IgD-negative memory B cell (primary cell): ENCODE measurements at regions not wholly inside any gene's neighbourhood (a gene's known extent, or its start where the extent isn't known, plus 50 kb on each side); places are given as distances from the start of the nearest gene placed in this dataset.
A peak's percentile ranks its signal among the peaks of the same experiment; 100 is the strongest.

ENCODE experiments used
- H3K27ac Mint-ChIP-seq, 3 donors: one replicate each; pipeline ENCODE4 v1.8.0; 2020 to 2022; ENCODE audit warnings: mild to moderate bottlenecking in 3 of 3, mixed read lengths in 3 of 3, moderate library complexity in 1 of 3
- H3K27me3 Mint-ChIP-seq: one replicate; pipeline ENCODE4 v1.8.0; 2021; ENCODE audit warnings: mixed read lengths
- H3K36me3 Mint-ChIP-seq: one replicate; pipeline ENCODE4 v1.8.0; 2020; ENCODE audit warnings: mild to moderate bottlenecking, mixed read lengths
- H3K4me1 Mint-ChIP-seq, 3 donors: one replicate each; pipeline ENCODE4 v1.8.0; 2020 to 2022; ENCODE audit warnings: mixed read lengths in 3 of 3, mild to moderate bottlenecking in 1 of 3
- H3K4me3 Mint-ChIP-seq, 4 donors: one replicate each; pipeline ENCODE4 v1.8.0; 2020 to 2022; ENCODE audit warnings: mild to moderate bottlenecking in 4 of 4, mixed read lengths in 4 of 4, moderate library complexity in 3 of 4
- H3K9me3 Mint-ChIP-seq, 3 donors: one replicate each; pipeline ENCODE4 v1.8.0; 2020 to 2021; ENCODE audit warnings: mixed read lengths in 3 of 3, mild to moderate bottlenecking in 1 of 3

DNA sequence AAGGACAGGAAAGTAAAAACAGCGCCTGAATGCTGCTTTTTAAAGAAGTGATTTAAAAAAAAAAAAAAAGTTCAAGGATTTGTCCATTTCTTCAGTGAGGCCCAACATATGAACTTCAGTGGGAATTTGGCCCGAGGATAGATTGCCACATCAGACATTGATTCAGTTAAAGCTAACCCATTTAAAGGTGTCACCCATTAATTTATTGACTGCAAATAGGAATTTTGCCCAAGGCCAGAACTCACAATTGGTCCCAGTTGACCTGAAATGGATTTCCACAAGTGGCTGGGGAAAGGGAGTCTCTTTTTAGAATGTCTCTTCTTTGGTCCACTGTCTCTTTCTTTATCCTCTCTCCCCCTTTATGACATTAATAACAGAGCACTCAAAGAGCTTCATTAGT, 86.5 kb upstream of the RPL34 start:
- Mint-ChIP-seq H3K27ac (no peak overlapping the region), H3K27me3 (peaks cover 9% of the 10 kb centered on the region), H3K4me1 (no peaks in the 10 kb centered on the region), H3K9me3 (no peaks in the 10 kb centered on the region), H3K4me3 (no peak overlapping the region), H3K36me3 (no peaks in the 10 kb centered on the region)

DNA sequence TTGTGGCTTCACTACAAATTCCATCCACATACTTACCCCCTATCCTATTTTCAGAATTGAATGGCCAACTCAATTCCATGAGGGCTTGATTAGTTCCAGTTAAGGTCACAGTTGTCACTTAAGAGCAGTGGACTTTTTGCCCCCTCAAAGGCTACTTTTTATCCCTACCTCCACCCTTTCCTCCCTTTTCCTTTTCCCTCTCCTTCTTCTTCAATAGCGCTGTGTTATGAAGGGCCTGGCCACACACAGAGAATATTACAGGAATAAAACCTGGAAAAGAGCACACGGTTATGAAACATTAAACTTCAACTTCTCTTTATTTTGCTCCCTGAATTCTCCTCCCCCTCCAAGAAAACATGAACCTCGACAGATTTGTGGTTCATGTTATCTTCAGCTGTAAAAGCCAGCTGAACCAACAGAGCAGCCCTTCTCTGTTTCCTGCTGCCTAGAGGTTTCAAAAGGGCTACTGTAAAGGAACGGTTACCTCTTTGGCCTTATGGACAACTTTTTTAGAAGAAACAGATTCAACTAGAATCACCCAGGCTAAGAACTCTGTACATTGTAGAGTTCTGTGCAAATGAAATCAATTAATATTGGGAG, 87.0 kb upstream of the RPL34 start:
- Mint-ChIP-seq H3K27ac (no peak overlapping the region), H3K4me3 (no peak overlapping the region), H3K36me3 (no peaks in the 10 kb centered on the region), H3K4me1 (peaks cover under 1 to 1% (median under 1%) of the 10 kb centered on the region in 3 donors), H3K27me3 (peaks cover 10% of the 10 kb centered on the region), H3K9me3 (no peaks in the 10 kb centered on the region)

DNA sequence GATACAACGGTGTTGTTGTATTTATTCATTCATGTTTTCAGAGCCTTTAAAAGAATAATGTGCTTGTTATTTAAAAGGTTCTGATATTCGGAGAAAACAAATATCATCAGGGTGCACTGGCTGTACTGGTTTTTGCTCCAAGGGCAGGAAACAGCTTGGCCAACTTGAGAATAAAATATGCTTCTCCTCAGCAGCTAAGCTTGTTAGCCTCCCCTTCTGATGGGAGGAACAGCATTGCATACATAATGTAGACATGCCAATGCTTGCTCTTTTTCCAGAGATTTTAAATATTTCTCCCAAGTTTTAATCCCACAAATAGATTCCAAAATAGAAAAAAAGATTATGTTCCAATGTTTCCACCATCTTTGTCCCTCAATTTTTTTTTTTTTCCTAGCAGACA, 87.6 kb upstream of the RPL34 start:
- Mint-ChIP-seq H3K9me3 (no peaks in the 10 kb centered on the region), H3K4me3 (no peak overlapping the region), H3K4me1 (peaks cover 3 to 8% (median 5%) of the 10 kb centered on the region in 3 donors), H3K27me3 (peaks cover 15% of the 10 kb centered on the region), H3K36me3 (no peaks in the 10 kb centered on the region), H3K27ac (no peak overlapping the region)

DNA sequence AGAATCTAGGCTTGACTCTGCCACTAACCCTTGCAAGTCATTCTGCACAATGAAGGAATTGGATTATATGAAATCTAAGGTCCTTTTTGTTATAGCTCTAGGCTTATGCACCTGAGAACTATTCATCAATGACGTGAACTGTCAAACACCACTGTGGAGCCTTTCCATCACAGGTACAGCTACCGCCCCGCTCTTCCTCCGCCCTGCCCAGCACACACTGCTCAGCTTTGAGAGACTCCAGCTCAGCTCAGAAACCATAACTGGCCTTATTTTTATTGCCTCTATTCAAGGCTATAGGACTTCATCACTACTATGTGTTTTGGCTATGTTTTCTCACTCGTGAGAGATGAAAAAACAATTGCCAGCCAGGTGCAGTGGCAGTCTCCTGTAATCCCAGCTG, 88.2 kb upstream of the RPL34 start:
- H3K27ac Mint-ChIP-seq = no peak overlapping the region
- no peak overlapping the region for H3K4me3 Mint-ChIP-seq
- H3K9me3 Mint-ChIP-seq = peaks cover 0 to 2% (median 0%) of the 10 kb centered on the region in 3 donors
- peaks cover 3 to 10% (median 5%) of the 10 kb centered on the region in 3 donors for H3K4me1 Mint-ChIP-seq
- H3K36me3 Mint-ChIP-seq = no peaks in the 10 kb centered on the region
- H3K27me3 Mint-ChIP-seq = peaks cover 15% of the 10 kb centered on the region

DNA sequence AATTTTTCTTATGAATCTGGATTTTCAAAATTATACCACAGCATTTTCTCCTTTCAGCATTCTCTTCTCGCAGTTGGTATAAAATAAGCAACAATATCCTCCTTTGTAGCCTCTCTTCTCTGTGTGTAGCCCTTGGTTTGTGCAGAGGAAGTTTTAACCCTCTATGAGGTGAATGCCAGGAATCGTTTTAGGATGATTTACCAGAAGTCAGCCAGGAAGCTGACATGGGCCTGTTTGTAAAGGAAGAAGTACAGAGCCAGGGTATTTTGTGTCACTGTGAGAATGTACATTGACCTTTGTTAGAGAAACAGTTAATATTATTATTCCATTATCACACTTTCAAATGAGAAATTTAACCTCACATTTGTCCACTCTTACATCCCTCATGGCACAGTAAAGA, 88.9 kb upstream of the RPL34 start:
- peaks cover 0 to 2% (median 0%) of the 10 kb centered on the region in 3 donors for H3K9me3 Mint-ChIP-seq
- H3K27ac Mint-ChIP-seq = no peak overlapping the region
- H3K27me3 Mint-ChIP-seq = peaks cover 15% of the 10 kb centered on the region
- H3K36me3 Mint-ChIP-seq = no peaks in the 10 kb centered on the region
- H3K4me1 Mint-ChIP-seq = peaks cover 3 to 10% (median 5%) of the 10 kb centered on the region in 3 donors
- H3K4me3 Mint-ChIP-seq = peak overlapping the region in 1 of 4 donors; percentile 34

DNA sequence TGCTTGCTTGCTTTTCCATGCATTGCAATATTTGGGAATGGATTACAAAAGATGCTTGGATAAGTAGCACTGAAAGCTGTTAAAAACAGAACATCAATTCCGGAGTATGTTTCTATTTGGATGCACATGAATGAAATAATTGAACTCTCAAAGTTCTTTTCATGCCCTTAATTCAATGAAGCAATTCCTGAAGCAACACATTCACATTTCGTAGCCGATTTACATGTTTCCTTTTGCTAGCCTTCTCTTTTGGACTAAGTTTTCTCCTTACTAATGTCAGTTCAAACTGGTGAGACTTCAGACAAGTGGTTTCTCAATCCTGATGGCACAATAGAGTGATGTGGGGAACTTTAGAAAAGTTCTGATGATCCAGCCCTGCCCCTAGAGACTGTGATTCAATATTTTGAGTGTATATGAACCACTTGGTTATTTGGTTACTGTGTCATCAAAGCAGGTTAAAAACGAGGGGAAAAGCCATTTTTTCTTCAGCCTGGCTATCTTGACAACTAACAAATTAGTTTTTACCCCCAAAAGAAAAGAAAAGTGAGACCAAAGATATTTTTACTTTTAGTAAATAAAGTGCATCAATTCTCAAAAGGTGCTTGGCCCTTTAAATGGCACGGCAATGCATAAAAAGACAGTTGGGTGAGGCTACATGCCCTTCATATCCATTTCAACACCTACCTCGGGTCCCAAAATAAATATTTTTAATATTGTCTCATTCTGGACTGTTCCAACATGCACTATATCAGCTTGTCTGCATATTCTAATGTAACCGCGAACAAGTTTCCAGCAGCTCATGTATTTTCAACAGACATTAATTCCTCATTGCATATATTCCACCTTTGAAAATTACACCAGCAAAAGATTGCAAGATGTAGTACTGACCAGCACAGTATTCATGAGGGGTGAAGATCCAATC, 90.1 kb upstream of the RPL34 start:
- peaks cover 3 to 10% (median 5%) of the 10 kb centered on the region in 3 donors for H3K4me1 Mint-ChIP-seq

DNA sequence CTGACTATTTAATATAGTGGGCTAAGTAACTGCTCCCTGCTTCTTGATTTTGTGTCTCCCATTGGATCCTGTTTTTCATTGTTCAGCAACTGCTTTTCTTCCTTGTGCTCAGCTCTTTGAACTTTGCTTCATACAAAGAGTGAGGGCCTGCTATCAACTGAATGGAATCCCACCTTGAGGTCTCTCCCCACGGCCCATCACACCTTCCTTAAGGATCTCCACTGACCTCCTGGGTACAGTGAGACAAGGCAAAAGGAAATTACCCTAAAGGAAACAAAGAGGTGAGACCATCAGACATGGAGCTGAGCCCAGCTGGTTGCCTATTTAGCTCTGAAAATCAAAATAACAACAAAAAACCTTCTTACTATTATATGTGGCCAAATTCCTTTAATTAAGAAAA, 91.3 kb upstream of the RPL34 start:
- H3K27ac Mint-ChIP-seq = no peak overlapping the region
- H3K27me3 Mint-ChIP-seq = peaks cover 15% of the 10 kb centered on the region
- H3K36me3 Mint-ChIP-seq = peaks cover 4% of the 10 kb centered on the region
- H3K4me3 Mint-ChIP-seq = no peak overlapping the region
- peaks cover 3 to 10% (median 5%) of the 10 kb centered on the region in 3 donors for H3K4me1 Mint-ChIP-seq
- peaks cover 0 to 4% (median 0%) of the 10 kb centered on the region in 3 donors for H3K9me3 Mint-ChIP-seq

More for the DNA sequence above, 90.1 kb upstream of the RPL34 start:
- Mint-ChIP-seq H3K9me3 (peaks cover 0 to 4% (median 0%) of the 10 kb centered on the region in 3 donors), H3K27ac (no peak overlapping the region), H3K27me3 (peaks cover 13% of the 10 kb centered on the region), H3K36me3 (peaks cover 2% of the 10 kb centered on the region), H3K4me3 (no peak overlapping the region)

DNA sequence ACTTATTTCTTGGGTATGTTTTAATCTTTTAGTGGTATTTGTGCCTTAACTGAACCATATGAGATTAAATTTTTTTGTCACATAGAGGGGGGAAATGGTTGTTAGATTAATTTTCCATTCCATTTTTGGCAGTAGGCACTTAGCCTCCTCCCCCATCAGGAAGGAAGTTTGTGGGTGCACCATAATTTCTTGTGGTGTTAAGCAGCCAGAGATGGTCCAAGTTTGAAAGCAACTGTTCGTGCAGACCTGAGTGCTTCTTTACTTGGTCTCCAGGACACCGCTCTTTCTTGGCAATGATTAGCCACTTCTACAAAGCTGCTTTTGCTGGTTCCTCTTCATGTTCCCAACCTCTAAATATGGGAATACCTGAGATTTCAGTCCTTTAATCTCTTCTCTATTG, 92.7 kb upstream of the RPL34 start:
- no peak overlapping the region for H3K4me3 Mint-ChIP-seq
- peaks cover 4% of the 10 kb centered on the region for H3K36me3 Mint-ChIP-seq
- peaks cover 0 to 4% (median 0%) of the 10 kb centered on the region in 3 donors for H3K9me3 Mint-ChIP-seq
- peaks cover 3 to 10% (median 5%) of the 10 kb centered on the region in 3 donors for H3K4me1 Mint-ChIP-seq
- no peak overlapping the region for H3K27ac Mint-ChIP-seq
- H3K27me3 Mint-ChIP-seq = peaks cover 11% of the 10 kb centered on the region

DNA sequence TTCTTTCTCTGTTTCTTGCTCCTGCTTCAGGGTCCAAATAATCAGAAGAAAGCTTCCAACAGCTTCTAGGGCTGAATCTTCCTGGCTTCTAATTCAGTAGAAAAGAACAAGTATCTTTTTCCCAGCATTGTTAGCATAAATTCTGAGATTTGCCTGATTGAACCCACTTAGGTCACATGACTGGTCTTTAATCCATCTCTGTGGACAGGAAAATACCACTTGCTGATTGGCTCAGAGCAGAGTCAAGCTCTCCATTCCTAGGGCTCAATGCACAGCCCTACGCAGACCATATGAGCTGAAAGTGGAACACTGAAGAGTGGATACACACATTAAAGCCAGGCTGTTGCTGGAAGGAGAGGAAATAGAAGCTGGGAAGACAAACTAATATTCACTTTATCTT, 99.6 kb upstream of the RPL34 start:
- H3K27me3 Mint-ChIP-seq = peaks cover 7% of the 10 kb centered on the region
- no peak overlapping the region for H3K4me3 Mint-ChIP-seq
- H3K9me3 Mint-ChIP-seq = no peaks in the 10 kb centered on the region
- no peak overlapping the region for H3K27ac Mint-ChIP-seq
- peaks cover 2% of the 10 kb centered on the region for H3K36me3 Mint-ChIP-seq
- H3K4me1 Mint-ChIP-seq = no peaks in the 10 kb centered on the region

DNA sequence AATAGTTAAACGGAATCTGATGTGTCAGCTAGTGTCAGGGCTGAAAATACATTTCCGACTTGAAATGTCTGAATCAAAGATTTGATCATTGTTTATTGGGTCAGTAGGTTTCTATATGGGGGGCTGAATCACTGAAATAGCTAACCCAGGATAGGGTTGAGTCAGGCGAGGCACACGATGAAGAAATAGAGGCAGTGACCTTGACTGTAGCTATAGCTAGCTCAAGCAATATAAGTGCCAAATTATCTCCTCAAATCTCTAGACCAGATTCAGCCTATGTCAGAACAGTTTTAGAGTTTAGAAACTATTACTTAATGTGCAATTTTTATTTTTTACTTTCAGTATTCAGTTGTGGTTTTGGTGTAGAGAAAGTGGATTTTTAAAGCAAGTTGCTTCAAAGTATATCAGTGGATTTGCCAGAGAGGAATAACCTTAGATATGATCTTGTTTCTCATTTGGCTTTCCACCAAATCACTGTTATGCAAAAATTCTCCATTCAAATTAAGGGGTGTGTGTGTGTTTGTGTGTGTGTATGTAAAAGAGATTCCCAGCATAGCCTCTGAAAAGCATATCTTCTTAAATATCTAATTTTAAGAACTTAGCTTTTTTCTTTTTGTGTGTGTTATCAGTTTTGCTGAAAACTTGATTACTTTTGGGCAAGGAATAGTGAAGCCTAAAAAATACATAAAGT, 100.3 kb upstream of the RPL34 start:
- H3K27me3 Mint-ChIP-seq = peaks cover 5% of the 10 kb centered on the region
- H3K4me3 Mint-ChIP-seq = no peak overlapping the region
- no peaks in the 10 kb centered on the region for H3K9me3 Mint-ChIP-seq
- peaks cover 2% of the 10 kb centered on the region for H3K36me3 Mint-ChIP-seq
- H3K27ac Mint-ChIP-seq = no peak overlapping the region
- H3K4me1 Mint-ChIP-seq = no peaks in the 10 kb centered on the region

DNA sequence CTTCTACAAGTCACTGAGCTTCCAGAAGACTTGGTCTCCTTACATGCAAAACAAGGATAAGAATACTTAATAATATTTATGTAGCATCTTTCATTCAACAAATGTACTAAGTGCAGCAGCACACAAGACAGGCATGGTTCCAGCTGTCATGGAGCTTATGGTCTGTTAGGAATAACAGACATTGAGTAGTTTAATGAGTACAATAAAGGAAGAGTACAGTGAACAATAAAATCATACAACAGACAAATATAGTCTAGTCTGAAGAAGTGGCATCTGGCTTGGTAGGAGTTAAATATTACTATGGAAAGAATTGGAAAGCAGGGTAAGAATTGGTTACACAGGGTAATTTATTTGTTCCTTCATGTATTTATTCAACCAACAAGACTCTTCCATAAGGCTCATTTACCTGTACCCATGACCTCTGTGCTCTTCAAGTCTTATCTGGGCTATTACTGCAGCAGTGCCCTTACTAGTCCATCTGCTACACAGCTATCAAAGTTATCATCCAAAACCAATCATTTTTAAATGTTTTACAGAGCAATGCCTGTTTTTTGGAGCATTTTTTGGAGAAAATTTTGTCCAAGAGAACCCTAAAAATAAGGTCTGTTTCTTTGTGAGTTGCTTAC, 101.1 kb upstream of the RPL34 start:
- H3K4me1 Mint-ChIP-seq = no peaks in the 10 kb centered on the region
- H3K36me3 Mint-ChIP-seq = no peaks in the 10 kb centered on the region
- peaks cover 5% of the 10 kb centered on the region for H3K27me3 Mint-ChIP-seq
- H3K4me3 Mint-ChIP-seq = no peak overlapping the region
- H3K9me3 Mint-ChIP-seq = no peaks in the 10 kb centered on the region
- no peak overlapping the region for H3K27ac Mint-ChIP-seq

DNA sequence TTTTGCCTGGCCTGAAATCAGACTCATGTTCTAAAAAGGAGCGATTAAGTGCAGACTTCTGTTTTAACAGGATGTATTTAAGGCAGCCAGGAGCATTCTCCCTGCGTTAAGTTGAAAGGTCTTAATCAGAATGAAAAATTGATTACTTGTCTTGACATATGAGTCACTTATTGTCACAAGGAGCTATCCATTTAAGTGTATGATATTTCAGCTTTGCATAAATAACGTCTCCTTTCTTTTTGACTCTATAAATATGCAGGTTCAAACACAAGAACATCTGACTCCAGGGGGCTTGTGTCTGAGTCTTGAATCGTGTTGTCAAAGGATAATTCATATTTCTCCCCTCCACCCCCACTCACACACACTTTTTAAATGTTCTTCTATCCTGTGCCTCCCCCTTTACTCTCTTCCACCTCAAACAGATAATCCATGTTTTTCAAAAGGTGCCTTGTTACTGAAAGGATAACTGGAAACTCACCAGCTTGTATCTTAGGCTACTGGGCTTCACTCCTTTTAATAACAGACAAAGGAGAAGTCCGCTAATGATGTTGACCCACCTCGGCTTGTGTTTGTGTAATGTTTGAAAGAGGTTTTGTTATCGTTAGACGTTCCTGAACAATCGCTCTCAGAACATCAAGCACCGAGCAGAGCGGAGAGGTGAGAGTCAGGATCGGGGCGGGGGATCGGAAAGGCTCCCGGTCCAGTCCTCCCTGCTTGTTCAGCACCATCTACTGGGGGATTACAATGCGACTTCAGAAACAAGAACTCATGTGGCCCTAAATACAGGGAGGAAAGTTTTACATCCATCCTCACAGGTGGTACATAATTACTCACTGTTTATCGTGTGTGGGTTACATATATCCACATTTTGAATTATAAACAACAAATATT, 107.5 kb upstream of the RPL34 start:
- H3K27me3 Mint-ChIP-seq = peaks cover 9% of the 10 kb centered on the region
- peaks cover 0 to 3% (median 1%) of the 10 kb centered on the region in 3 donors for H3K9me3 Mint-ChIP-seq
- peak overlapping the region in 1 of 4 donors; percentile 26 for H3K4me3 Mint-ChIP-seq
- no peak overlapping the region for H3K27ac Mint-ChIP-seq
- H3K4me1 Mint-ChIP-seq = no peaks in the 10 kb centered on the region
- H3K36me3 Mint-ChIP-seq = no peaks in the 10 kb centered on the region

DNA sequence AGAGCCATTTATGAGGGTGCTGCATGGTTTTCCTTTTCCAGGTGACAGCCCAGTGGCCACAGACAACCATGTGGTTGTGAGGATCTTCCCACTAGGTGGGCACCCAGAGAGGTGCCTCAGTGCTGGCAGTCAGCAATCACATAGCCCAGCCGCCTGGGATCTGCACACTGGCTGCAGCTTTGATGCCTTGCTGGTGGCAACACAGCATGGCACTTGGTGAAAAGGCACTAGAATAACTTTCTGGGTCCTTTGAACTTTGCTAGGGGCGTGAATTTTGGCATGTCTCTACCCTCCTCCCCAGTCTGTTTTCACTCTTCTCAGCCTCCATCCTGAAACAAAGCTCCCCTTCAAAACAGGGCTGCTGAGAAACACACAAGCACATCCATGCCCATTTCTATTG, 108.8 kb upstream of the RPL34 start:
- Mint-ChIP-seq H3K36me3 (peaks cover 2% of the 10 kb centered on the region), H3K27ac (no peak overlapping the region), H3K4me1 (no peaks in the 10 kb centered on the region), H3K27me3 (peaks cover 9% of the 10 kb centered on the region), H3K9me3 (peaks cover 0 to 15% (median 9%) of the 10 kb centered on the region in 3 donors), H3K4me3 (no peak overlapping the region)

DNA sequence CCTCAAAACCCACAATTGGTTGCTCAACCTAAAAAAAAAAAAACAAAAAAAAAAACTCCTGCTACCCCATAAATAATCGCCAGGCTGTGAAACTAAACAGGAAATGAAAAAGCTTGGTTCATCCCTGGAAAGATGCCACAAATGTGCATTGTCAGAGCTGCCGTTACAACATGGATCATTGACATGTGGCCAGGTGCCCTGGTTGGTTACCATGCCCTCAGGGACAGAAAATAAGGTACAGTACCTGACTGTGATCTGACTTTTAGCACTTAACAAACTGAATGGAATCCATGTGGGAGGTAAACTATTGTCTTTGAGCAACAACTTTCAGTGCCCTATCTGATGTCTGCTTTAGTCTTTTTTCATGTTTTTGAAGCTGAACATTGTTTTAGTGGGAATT, 118.0 kb upstream of the RPL34 start:
- H3K27ac Mint-ChIP-seq = no peak overlapping the region
- H3K36me3 Mint-ChIP-seq = peaks cover 2% of the 10 kb centered on the region
- H3K4me1 Mint-ChIP-seq = no peaks in the 10 kb centered on the region
- peaks cover 2% of the 10 kb centered on the region for H3K27me3 Mint-ChIP-seq
- no peak overlapping the region for H3K4me3 Mint-ChIP-seq
- H3K9me3 Mint-ChIP-seq = peaks cover 10 to 17% (median 11%) of the 10 kb centered on the region in 3 donors
